GM23338 (cell line): ENCODE measurements at regions not wholly inside any gene's neighbourhood (a gene's known extent, or its start where the extent isn't known, plus 50 kb on each side); places are given as distances from the start of the nearest gene placed in this dataset.

Experiments used
- ATAC-seq: fragments of 200-7000 bp; cut with Tn5 transposase; 3 replicates; pipeline ENCODE4 v1.9.1; 2020
- DNase-seq: peaks from one replicate; pipeline ENCODE4 v3.0.0-alpha.2; 2015; ENCODE audit warnings: low spot score
- H2AFZ ChIP-seq: fragments of 200-600 bp; sonication (generic); 2 replicates; pipeline ENCODE4 v1.8.0; 2016; ENCODE audit warnings: antibody characterized with exemption, mild to moderate bottlenecking, moderate library complexity
- H3F3A ChIP-seq: fragments of 200-600 bp; sonication (generic); replicated peaks from 2 replicates; pipeline ENCODE4 v1.8.0; 2017; ENCODE audit warnings: antibody characterized with exemption, mixed run types, low read depth
- H3K27ac ChIP-seq: fragments of 200-600 bp; sonication (generic); 2 replicates; pipeline ENCODE4 v1.6.1; 2016; ENCODE audit warnings: low read depth
- H3K27me3 ChIP-seq: fragments of 200-600 bp; sonication (generic); 2 replicates; pipeline ENCODE4 v1.8.0; 2016; ENCODE audit warnings: mild to moderate bottlenecking, mixed run types, moderate library complexity; ENCODE audit not compliant: insufficient read depth
- H3K36me3 ChIP-seq: fragments of 200-600 bp; sonication (generic); 2 replicates; pipeline ENCODE4 v1.8.0; 2016; ENCODE audit warnings: mild to moderate bottlenecking; ENCODE audit not compliant: insufficient read depth
- H3K4me1 ChIP-seq: fragments of 200-600 bp; sonication (generic); 2 replicates; pipeline ENCODE4 v1.8.0; 2016; ENCODE audit warnings: mild to moderate bottlenecking, moderate library complexity; ENCODE audit not compliant: insufficient read depth
- H3K4me2 ChIP-seq: fragments of 200-600 bp; sonication (generic); 2 replicates; pipeline ENCODE4 v1.7.1; 2017; ENCODE audit warnings: mixed run types
- H3K4me3 ChIP-seq: fragments of 200-600 bp; sonication (generic); 2 replicates; pipeline ENCODE4 v1.6.1; 2016; ENCODE audit warnings: mixed run types
- H3K79me2 ChIP-seq: fragments of 200-600 bp; sonication (generic); replicated peaks from 2 replicates; pipeline ENCODE4 v1.8.0; 2017; ENCODE audit warnings: mild to moderate bottlenecking; ENCODE audit not compliant: insufficient read depth
- H3K9me2 ChIP-seq: fragments of 200-600 bp; sonication (generic); 2 replicates; pipeline ENCODE4 v1.8.0; 2017; ENCODE audit not compliant: insufficient read depth
- H4K20me1 ChIP-seq: fragments of 200-600 bp; sonication (generic); replicated peaks from 2 replicates; pipeline ENCODE4 v1.8.0; 2017; ENCODE audit warnings: mild to moderate bottlenecking; ENCODE audit not compliant: insufficient read depth
- H3K27ac Mint-ChIP-seq: 2 replicates; pipeline ENCODE4 v1.8.0; 2020; ENCODE audit warnings: inconsistent platforms, mild to moderate bottlenecking, moderate library complexity, mixed read lengths
- H3K27me3 Mint-ChIP-seq: 3 replicates; pipeline ENCODE4 v1.8.0; 2022; ENCODE audit warnings: low read depth, mild to moderate bottlenecking, moderate library complexity, mixed read lengths, inconsistent platforms; ENCODE audit not compliant: insufficient read depth, poor library complexity
- H3K36me3 Mint-ChIP-seq: 3 replicates; pipeline ENCODE4 v1.8.0; 2021; ENCODE audit warnings: low read depth, mild to moderate bottlenecking, inconsistent platforms, moderate library complexity, mixed read lengths
- H3K4me1 Mint-ChIP-seq: 3 replicates; pipeline ENCODE4 v1.8.0; 2020; ENCODE audit warnings: mild to moderate bottlenecking, inconsistent platforms, mixed read lengths
- H3K4me3 Mint-ChIP-seq: 3 replicates; pipeline ENCODE4 v1.8.0; 2021; ENCODE audit warnings: moderate library complexity, mild to moderate bottlenecking, inconsistent platforms, mixed read lengths
- H3K9me3 Mint-ChIP-seq: 3 replicates; pipeline ENCODE4 v1.8.0; 2020; ENCODE audit warnings: moderate library complexity, mild to moderate bottlenecking, inconsistent platforms, mixed read lengths
- EZH2 ChIP-seq: fragments of 200-600 bp; sonication (generic); IDR thresholded peaks from one replicate; pipeline ENCODE4 v1.8.0; 2017; ENCODE audit warnings: antibody characterized with exemption, mild to moderate bottlenecking, low read depth; ENCODE audit not compliant: unreplicated experiment
- NANOG ChIP-seq: IDR thresholded peaks from 2 replicates; pipeline ENCODE4 v1.6.1; 2016; ENCODE audit warnings: antibody characterized with exemption, borderline replicate concordance
- POLR2AphosphoS5 ChIP-seq: IDR thresholded peaks from 2 replicates; pipeline ENCODE4 v1.6.1; 2016; ENCODE audit warnings: antibody characterized with exemption, low read depth
- ZNF331 ChIP-seq: fragments of 250-450 bp; sonication (Bioruptor Pico); IDR thresholded peaks from 2 replicates; pipeline ENCODE4 v1.5.0; 2020; ENCODE audit warnings: low read depth, mild to moderate bottlenecking, moderate library complexity
- TF ChIP-seq, protein P1 (sequence below): fragments of 250-450 bp; sonication (Bioruptor Pico); IDR thresholded peaks from 2 replicates; pipeline ENCODE4 v1.5.0; 2020; ENCODE audit warnings: mild to moderate bottlenecking, moderate library complexity
- TF ChIP-seq, protein P2 (sequence below): IDR thresholded peaks from 2 replicates; pipeline ENCODE4 v1.6.1; 2016; ENCODE audit warnings: antibody characterized with exemption
- TF ChIP-seq, protein P3 (sequence below): IDR thresholded peaks from one replicate; pipeline ENCODE4 v1.6.1; 2018; ENCODE audit warnings: antibody characterized with exemption; ENCODE audit not compliant: unreplicated experiment

DNA sequence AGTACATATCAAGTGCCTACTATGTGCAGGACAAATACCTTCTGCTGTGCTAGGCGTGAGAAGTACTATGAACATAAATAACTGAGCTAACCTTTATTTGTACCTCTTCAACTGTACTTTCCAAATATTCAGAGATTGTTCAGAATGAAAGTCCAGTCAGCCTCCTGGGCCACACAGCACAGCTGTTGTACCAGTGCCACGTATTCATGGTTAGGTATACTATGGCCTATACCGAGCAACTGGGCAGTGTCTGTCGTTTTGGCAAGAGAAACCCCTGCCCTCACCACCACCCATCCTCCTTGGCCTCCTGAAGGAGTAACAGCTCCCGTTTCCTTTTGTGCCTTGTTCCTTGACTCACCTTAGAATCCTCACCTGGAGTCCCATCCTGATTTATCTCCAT, 53.0 kb downstream of the RASSF10 start:
- no peak for TF ChIP-seq ZNF331
- no peak for TF ChIP-seq EZH2
- TF ChIP-seq, protein P1, sequence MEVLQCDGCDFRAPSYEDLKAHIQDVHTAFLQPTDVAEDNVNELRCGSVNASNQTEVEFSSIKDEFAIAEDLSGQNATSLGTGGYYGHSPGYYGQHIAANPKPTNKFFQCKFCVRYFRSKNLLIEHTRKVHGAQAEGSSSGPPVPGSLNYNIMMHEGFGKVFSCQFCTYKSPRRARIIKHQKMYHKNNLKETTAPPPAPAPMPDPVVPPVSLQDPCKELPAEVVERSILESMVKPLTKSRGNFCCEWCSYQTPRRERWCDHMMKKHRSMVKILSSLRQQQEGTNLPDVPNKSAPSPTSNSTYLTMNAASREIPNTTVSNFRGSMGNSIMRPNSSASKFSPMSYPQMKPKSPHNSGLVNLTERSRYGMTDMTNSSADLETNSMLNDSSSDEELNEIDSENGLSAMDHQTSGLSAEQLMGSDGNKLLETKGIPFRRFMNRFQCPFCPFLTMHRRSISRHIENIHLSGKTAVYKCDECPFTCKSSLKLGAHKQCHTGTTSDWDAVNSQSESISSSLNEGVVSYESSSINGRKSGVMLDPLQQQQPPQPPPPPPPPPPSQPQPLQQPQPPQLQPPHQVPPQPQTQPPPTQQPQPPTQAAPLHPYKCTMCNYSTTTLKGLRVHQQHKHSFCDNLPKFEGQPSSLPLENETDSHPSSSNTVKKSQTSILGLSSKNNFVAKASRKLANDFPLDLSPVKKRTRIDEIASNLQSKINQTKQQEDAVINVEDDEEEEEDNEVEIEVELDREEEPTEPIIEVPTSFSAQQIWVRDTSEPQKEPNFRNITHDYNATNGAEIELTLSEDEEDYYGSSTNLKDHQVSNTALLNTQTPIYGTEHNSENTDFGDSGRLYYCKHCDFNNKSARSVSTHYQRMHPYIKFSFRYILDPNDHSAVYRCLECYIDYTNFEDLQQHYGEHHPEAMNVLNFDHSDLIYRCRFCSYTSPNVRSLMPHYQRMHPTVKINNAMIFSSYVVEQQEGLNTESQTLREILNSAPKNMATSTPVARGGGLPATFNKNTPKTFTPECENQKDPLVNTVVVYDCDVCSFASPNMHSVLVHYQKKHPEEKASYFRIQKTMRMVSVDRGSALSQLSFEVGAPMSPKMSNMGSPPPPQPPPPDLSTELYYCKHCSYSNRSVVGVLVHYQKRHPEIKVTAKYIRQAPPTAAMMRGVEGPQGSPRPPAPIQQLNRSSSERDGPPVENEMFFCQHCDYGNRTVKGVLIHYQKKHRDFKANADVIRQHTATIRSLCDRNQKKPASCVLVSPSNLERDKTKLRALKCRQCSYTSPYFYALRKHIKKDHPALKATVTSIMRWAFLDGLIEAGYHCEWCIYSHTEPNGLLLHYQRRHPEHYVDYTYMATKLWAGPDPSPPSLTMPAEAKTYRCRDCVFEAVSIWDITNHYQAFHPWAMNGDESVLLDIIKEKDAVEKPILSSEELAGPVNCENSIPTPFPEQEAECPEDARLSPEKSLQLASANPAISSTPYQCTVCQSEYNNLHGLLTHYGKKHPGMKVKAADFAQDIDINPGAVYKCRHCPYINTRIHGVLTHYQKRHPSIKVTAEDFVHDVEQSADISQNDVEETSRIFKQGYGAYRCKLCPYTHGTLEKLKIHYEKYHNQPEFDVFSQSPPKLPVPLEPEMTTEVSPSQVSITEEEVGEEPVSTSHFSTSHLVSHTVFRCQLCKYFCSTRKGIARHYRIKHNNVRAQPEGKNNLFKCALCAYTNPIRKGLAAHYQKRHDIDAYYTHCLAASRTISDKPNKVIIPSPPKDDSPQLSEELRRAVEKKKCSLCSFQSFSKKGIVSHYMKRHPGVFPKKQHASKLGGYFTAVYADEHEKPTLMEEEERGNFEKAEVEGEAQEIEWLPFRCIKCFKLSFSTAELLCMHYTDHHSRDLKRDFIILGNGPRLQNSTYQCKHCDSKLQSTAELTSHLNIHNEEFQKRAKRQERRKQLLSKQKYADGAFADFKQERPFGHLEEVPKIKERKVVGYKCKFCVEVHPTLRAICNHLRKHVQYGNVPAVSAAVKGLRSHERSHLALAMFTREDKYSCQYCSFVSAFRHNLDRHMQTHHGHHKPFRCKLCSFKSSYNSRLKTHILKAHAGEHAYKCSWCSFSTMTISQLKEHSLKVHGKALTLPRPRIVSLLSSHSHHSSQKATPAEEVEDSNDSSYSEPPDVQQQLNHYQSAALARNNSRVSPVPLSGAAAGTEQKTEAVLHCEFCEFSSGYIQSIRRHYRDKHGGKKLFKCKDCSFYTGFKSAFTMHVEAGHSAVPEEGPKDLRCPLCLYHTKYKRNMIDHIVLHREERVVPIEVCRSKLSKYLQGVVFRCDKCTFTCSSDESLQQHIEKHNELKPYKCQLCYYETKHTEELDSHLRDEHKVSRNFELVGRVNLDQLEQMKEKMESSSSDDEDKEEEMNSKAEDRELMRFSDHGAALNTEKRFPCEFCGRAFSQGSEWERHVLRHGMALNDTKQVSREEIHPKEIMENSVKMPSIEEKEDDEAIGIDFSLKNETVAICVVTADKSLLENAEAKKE = no peak
- TF ChIP-seq POLR2AphosphoS5 = no peak
- no peak for TF ChIP-seq NANOG
- TF ChIP-seq, protein P2, sequence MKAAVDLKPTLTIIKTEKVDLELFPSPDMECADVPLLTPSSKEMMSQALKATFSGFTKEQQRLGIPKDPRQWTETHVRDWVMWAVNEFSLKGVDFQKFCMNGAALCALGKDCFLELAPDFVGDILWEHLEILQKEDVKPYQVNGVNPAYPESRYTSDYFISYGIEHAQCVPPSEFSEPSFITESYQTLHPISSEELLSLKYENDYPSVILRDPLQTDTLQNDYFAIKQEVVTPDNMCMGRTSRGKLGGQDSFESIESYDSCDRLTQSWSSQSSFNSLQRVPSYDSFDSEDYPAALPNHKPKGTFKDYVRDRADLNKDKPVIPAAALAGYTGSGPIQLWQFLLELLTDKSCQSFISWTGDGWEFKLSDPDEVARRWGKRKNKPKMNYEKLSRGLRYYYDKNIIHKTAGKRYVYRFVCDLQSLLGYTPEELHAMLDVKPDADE = no peak
- TF ChIP-seq, protein P3, sequence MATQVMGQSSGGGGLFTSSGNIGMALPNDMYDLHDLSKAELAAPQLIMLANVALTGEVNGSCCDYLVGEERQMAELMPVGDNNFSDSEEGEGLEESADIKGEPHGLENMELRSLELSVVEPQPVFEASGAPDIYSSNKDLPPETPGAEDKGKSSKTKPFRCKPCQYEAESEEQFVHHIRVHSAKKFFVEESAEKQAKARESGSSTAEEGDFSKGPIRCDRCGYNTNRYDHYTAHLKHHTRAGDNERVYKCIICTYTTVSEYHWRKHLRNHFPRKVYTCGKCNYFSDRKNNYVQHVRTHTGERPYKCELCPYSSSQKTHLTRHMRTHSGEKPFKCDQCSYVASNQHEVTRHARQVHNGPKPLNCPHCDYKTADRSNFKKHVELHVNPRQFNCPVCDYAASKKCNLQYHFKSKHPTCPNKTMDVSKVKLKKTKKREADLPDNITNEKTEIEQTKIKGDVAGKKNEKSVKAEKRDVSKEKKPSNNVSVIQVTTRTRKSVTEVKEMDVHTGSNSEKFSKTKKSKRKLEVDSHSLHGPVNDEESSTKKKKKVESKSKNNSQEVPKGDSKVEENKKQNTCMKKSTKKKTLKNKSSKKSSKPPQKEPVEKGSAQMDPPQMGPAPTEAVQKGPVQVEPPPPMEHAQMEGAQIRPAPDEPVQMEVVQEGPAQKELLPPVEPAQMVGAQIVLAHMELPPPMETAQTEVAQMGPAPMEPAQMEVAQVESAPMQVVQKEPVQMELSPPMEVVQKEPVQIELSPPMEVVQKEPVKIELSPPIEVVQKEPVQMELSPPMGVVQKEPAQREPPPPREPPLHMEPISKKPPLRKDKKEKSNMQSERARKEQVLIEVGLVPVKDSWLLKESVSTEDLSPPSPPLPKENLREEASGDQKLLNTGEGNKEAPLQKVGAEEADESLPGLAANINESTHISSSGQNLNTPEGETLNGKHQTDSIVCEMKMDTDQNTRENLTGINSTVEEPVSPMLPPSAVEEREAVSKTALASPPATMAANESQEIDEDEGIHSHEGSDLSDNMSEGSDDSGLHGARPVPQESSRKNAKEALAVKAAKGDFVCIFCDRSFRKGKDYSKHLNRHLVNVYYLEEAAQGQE = no peak
- Histone ChIP-seq H3K9me2 (peaks cover 2% of the 10 kb centered on the region; the same call in 1 of the 2 replicates), H3K79me2 (no peaks in the 10 kb centered on the region), H3K27me3 (no peaks in the 10 kb centered on the region), H3K4me3 (no peak overlapping the region), H3K36me3 (no peaks in the 10 kb centered on the region), H3F3A (no peaks in the 10 kb centered on the region), H4K20me1 (no peaks in the 10 kb centered on the region), H2AFZ (no peak overlapping the region), H3K4me1 (no peaks in the 10 kb centered on the region), H3K27ac (no peak overlapping the region), H3K4me2 (no peak overlapping the region)
- ATAC-seq (no peak), DNase-seq (no peak)
- H3K27me3 Mint-ChIP-seq = peaks cover 3% of the 10 kb centered on the region
- H3K4me3 Mint-ChIP-seq = no peak overlapping the region
- no peaks in the 10 kb centered on the region for H3K9me3 Mint-ChIP-seq
- H3K36me3 Mint-ChIP-seq = no peaks in the 10 kb centered on the region; the same call in 2 of the 3 replicates
- H3K27ac Mint-ChIP-seq = no peak overlapping the region
- H3K4me1 Mint-ChIP-seq = peaks cover 3% of the 10 kb centered on the region; the same call in 1 of the 3 replicates
